ENCODE measurements at regions not wholly inside any gene's neighbourhood (a gene's known extent, or its start where the extent isn't known, plus 50 kb on each side); places are given as distances from the start of the nearest gene placed in this dataset.
"Not testable (repeated sequence)": the region's sequence is repeated elsewhere in the genome, so short reads cannot be mapped to it uniquely, and the experiment has no call there.

DNA sequence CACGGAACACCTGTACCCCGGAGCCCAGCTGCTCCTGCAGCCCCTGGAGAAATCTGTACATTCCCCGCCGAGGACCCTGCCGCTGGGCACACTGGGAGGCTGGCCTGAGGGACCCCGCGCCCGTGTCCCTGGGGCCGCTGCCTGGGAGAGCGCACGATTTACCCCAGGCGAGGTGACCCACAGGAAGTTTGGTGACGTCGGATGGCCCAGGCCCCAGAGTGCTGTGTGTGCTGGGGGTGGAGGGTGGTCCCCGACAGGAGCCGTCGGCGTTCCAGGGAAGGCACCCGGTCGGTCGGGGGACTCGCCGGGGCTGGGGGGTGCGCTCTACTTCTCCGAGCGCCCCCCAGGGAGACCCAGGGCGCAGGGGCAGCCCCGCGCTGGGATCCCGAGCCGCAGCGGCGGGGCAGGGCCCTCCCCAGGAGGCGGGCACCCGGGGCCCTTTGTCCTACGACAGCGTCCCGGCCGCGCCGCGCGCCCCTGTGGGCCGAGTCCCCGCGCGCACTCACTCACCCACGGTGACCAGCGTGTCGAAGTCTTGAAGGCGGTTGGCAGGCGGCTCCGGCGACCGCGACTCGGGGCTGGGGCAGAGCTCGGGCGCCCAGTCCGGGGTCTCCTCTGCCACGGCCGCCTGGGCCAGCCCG, 167.9 kb upstream of the PRKX start:
- not testable (repeated sequence) for TF ChIP-seq CEBPB (IDR thresholded peaks at IDR 0.05); POLR2A (IDR thresholded peaks at IDR 0.05; ENCODE audit: low read length); SREBF2 (IDR thresholded peaks at IDR 0.05)
- TF ChIP-seq, protein P1, sequence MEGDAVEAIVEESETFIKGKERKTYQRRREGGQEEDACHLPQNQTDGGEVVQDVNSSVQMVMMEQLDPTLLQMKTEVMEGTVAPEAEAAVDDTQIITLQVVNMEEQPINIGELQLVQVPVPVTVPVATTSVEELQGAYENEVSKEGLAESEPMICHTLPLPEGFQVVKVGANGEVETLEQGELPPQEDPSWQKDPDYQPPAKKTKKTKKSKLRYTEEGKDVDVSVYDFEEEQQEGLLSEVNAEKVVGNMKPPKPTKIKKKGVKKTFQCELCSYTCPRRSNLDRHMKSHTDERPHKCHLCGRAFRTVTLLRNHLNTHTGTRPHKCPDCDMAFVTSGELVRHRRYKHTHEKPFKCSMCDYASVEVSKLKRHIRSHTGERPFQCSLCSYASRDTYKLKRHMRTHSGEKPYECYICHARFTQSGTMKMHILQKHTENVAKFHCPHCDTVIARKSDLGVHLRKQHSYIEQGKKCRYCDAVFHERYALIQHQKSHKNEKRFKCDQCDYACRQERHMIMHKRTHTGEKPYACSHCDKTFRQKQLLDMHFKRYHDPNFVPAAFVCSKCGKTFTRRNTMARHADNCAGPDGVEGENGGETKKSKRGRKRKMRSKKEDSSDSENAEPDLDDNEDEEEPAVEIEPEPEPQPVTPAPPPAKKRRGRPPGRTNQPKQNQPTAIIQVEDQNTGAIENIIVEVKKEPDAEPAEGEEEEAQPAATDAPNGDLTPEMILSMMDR (IDR thresholded peaks at IDR 0.05) = not testable (repeated sequence)

Data from A549 (cell line).